Osteoblast (primary cell): ENCODE measurements at regions not wholly inside any gene's neighbourhood (a gene's known extent, or its start where the extent isn't known, plus 50 kb on each side); places are given as distances from the start of the nearest gene placed in this dataset.

Experiments used
- DNase-seq: peaks from one replicate; pipeline ENCODE4 v3.0.0; 2011; ENCODE audit warnings: low spot score, mixed read lengths; ENCODE audit not compliant: insufficient read length; ENCODE audit errors: missing footprints
- H2AFZ ChIP-seq: 2 replicates; pipeline ENCODE4 v1.6.0; 2011; ENCODE audit warnings: mild to moderate bottlenecking, low read length
- H3K27ac ChIP-seq: 2 replicates; pipeline ENCODE4 v1.5.1; 2011; ENCODE audit warnings: mild to moderate bottlenecking, low read depth, low read length, moderate library complexity
- H3K27me3 ChIP-seq: 2 replicates; pipeline ENCODE4 v1.6.0; 2012; ENCODE audit warnings: mild to moderate bottlenecking, control low read depth, inconsistent platforms, low read length, moderate library complexity; ENCODE audit not compliant: insufficient read depth
- H3K36me3 ChIP-seq: 2 replicates; pipeline ENCODE4 v1.5.1; 2011; ENCODE audit warnings: mild to moderate bottlenecking, low read length, control low read depth, moderate library complexity; ENCODE audit not compliant: insufficient read depth
- H3K4me1 ChIP-seq: 2 replicates; pipeline ENCODE4 v1.5.1; 2011; ENCODE audit warnings: mild to moderate bottlenecking, low read length, control low read depth, moderate library complexity; ENCODE audit not compliant: insufficient read depth
- H3K4me2 ChIP-seq: 2 replicates; pipeline ENCODE4 v1.6.0; 2011; ENCODE audit warnings: mild to moderate bottlenecking, low read length; ENCODE audit not compliant: insufficient read depth
- H3K4me3 ChIP-seq: fragments of 200-600 bp; sonication (generic); 3 replicates; pipeline ENCODE4 v1.5.1; 2012; ENCODE audit warnings: mild to moderate bottlenecking, low read length, inconsistent platforms; ENCODE audit not compliant: insufficient read depth
- H3K79me2 ChIP-seq: 2 replicates; pipeline ENCODE4 v1.6.0; 2012; ENCODE audit warnings: mild to moderate bottlenecking, low read length, control low read depth, inconsistent platforms; ENCODE audit not compliant: insufficient read depth
- H3K9me3 ChIP-seq: 2 replicates; pipeline ENCODE4 v1.5.1; 2011; ENCODE audit warnings: low read depth, low read length, control low read depth
- H4K20me1 ChIP-seq: 2 replicates; pipeline ENCODE4 v1.6.0; 2012; ENCODE audit warnings: mild to moderate bottlenecking, low read length, control low read depth; ENCODE audit not compliant: insufficient read depth
- TF ChIP-seq, protein P1 (sequence below): IDR thresholded peaks from 2 replicates; pipeline ENCODE4 v1.5.1; 2011; ENCODE audit warnings: mild to moderate bottlenecking, low read depth, low read length, moderate library complexity; ENCODE audit errors: extremely low read depth

DNA sequence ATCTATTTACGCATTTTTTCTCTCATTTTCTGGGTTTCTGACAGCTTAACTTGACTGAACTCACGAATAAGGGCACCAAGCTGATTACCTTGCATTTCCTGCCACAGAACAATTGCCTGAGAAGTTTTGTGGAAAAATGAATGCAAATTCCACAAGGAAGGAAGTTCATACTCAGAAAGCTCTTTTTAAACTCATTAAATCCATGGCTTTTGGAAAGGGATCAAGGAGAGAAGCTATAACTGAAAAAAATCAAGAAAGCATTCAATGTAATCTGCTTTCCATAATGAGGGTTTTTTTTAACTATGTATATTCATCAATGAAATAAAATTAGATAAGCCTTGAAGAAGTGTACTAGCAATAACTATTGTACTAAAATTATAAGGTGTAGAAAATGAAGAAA is 252.5 kb downstream of the GPM6A start:
- H3K79me2 ChIP-seq = no peaks in the 10 kb centered on the region
- no peak overlapping the region for H2AFZ ChIP-seq
- no peaks in the 10 kb centered on the region for H3K36me3 ChIP-seq
- H4K20me1 ChIP-seq = no peaks in the 10 kb centered on the region
- H3K27me3 ChIP-seq = no peaks in the 10 kb centered on the region
- no peaks in the 10 kb centered on the region for H3K9me3 ChIP-seq
- no peak overlapping the region for H3K4me2 ChIP-seq
- no peak for DNase-seq
- no peak overlapping the region for H3K4me3 ChIP-seq
- no peaks in the 10 kb centered on the region for H3K4me1 ChIP-seq
- TF ChIP-seq, protein P1, sequence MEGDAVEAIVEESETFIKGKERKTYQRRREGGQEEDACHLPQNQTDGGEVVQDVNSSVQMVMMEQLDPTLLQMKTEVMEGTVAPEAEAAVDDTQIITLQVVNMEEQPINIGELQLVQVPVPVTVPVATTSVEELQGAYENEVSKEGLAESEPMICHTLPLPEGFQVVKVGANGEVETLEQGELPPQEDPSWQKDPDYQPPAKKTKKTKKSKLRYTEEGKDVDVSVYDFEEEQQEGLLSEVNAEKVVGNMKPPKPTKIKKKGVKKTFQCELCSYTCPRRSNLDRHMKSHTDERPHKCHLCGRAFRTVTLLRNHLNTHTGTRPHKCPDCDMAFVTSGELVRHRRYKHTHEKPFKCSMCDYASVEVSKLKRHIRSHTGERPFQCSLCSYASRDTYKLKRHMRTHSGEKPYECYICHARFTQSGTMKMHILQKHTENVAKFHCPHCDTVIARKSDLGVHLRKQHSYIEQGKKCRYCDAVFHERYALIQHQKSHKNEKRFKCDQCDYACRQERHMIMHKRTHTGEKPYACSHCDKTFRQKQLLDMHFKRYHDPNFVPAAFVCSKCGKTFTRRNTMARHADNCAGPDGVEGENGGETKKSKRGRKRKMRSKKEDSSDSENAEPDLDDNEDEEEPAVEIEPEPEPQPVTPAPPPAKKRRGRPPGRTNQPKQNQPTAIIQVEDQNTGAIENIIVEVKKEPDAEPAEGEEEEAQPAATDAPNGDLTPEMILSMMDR = no peak
- H3K27ac ChIP-seq = no peak overlapping the region

DNA sequence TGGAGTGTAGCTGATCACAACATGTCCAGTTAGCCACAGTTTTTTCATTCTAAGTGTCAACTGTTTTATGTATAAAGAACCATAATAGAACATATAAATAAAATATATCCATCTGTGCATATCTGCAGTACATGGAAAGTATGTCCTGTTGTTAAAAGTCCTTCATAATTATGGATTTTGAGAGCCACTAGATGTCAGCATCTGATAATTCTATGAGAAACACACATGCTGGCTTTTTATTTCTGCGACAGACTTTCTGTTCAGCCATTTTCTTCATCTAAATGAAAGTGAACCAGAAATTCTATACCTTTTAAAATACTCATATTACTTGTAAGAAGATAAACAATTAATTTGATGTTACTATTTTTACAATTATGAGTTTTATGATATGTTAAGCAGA is 251.5 kb downstream of the GPM6A start:
- Histone ChIP-seq H3K36me3 (no peaks in the 10 kb centered on the region), H2AFZ (peak overlapping the region; percentile 70), H3K27me3 (no peaks in the 10 kb centered on the region), H3K9me3 (no peaks in the 10 kb centered on the region), H3K4me2 (no peak overlapping the region), H3K4me1 (no peaks in the 10 kb centered on the region), H3K4me3 (no peak overlapping the region), H4K20me1 (no peaks in the 10 kb centered on the region), H3K27ac (no peak overlapping the region), H3K79me2 (no peaks in the 10 kb centered on the region)
- TF ChIP-seq, protein P1 = peak; percentile 41
- peak; percentile 27 for DNase-seq

DNA sequence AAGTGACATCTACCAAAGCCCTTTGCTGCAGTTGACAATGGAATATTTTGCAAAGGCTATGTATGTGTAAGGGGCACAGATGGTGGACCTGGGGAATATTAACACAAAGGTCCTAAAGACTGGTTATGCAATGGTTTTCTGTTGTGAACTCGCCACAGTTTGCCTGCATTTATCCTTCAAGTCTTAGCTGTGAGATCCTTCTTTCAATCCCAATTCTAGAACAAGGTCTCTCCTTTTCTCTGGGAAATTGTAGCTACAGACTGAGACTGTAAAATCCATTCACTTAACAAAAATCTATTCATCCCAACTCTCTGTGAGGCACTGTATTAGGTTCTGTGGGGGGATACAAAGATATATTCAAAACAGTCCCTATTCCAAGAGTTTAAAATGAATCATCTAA is 250.4 kb downstream of the GPM6A start:
- Histone ChIP-seq H2AFZ (peak overlapping the region; percentile 70), H3K27ac (no peak overlapping the region), H3K9me3 (no peaks in the 10 kb centered on the region), H3K4me1 (no peaks in the 10 kb centered on the region), H4K20me1 (no peaks in the 10 kb centered on the region), H3K4me3 (no peak overlapping the region), H3K79me2 (no peaks in the 10 kb centered on the region), H3K4me2 (no peak overlapping the region), H3K36me3 (no peaks in the 10 kb centered on the region), H3K27me3 (no peaks in the 10 kb centered on the region)
- DNase-seq = no peak
- TF ChIP-seq, protein P1 = no peak

DNA sequence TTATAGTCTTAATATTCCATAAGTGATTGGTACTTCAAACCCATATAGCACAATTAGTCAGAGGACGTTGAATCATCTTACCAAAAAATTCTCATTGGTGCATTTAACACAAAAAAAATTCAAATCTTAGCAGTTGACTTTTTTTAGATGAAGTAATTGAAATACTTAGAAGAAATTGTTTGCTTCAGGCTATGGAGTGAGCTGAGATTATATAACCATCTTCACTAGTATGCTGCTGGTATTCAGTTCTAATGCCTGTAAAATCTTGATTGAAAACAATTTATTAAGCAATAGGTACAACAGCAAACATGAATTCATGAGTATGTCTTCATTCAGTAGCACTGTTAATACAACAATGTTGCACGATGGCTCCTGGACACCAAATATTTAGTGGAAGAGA is 250.0 kb downstream of the GPM6A start:
- no peaks in the 10 kb centered on the region for H3K4me1 ChIP-seq
- TF ChIP-seq, protein P1 = no peak

More for the DNA sequence above, 250.0 kb downstream of the GPM6A start:
- no peak overlapping the region for H2AFZ ChIP-seq
- no peaks in the 10 kb centered on the region for H4K20me1 ChIP-seq
- no peak overlapping the region for H3K27ac ChIP-seq
- H3K4me2 ChIP-seq = no peak overlapping the region
- no peaks in the 10 kb centered on the region for H3K79me2 ChIP-seq
- DNase-seq = no peak
- no peaks in the 10 kb centered on the region for H3K27me3 ChIP-seq
- no peaks in the 10 kb centered on the region for H3K36me3 ChIP-seq
- H3K4me3 ChIP-seq = no peak overlapping the region
- H3K9me3 ChIP-seq = no peaks in the 10 kb centered on the region
